ENCODE measurements at regions not wholly inside any gene's neighbourhood (a gene's known extent, or its start where the extent isn't known, plus 50 kb on each side); places are given as distances from the start of the nearest gene placed in this dataset.
A peak's percentile ranks its signal among the peaks of the same experiment; 100 is the strongest.

- no peak for DNase-seq (ENCODE audit: low read depth in 2 of 2)
These were observed 232.0 kb downstream of the BCAS1 start for GRCh38 chr20:53838311-53838868.

DNA sequence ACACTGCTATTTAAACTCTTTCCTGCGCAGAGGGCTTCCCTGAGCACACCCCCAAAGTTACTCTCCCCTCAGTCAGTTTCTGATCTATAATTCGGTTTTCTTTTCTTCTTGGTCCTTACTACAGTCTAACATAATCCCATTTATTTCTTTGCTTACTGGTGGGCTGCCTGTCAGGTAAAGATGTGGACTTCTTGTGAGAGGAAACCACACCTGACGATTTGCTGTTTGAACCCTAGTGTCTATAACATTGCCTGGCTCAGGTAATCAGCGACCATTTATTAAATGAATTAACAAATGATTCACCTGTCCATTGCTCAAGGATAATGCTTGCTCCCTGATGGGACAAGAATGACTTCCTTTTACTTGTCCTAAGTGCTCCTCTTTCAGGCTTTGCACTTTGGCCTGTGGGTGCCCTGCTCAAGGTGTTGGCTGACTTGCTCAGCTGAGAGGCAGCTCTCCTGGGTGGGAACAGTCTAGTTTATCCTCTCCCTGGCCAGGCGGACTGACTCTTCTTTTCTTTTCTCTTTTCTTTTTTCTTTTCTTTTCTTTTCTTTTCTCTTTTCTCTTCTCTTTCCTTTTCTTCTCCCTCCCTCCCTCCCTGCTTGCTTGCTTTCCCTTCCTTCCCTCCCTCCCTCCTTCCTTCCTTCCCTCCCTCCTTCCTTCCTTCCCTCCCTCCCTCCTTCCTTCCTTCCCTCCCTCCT, 233.1 kb downstream of the BCAS1 start:
- no peak for DNase-seq (ENCODE audit: low read depth in 2 of 2)

- no peak for DNase-seq (ENCODE audit: low read depth in 2 of 2)
These were observed 235.6 kb downstream of the BCAS1 start for GRCh38 chr20:53834749-53835148.

DNA sequence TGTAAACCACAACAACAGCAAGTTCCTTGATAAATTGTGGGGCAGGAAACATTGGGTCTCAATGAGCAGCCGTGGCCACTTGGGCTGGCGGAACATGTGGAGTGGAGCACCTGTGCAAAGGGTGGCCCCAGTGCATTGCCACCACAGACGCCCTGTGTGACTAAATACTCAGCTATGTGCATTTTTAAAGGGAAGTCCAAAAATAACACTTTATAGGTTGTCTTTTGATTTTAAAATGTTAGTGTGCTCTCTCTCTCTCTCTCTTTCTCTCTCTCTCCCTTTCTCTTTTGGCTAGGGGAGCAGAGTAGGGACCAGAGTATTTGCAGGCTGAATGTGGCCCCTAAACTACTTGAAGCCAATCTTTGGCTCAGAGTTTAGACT, 236.3 kb downstream of the BCAS1 start:
- DNase-seq (ENCODE audit: low read depth in 2 of 2) = no peak

DNA sequence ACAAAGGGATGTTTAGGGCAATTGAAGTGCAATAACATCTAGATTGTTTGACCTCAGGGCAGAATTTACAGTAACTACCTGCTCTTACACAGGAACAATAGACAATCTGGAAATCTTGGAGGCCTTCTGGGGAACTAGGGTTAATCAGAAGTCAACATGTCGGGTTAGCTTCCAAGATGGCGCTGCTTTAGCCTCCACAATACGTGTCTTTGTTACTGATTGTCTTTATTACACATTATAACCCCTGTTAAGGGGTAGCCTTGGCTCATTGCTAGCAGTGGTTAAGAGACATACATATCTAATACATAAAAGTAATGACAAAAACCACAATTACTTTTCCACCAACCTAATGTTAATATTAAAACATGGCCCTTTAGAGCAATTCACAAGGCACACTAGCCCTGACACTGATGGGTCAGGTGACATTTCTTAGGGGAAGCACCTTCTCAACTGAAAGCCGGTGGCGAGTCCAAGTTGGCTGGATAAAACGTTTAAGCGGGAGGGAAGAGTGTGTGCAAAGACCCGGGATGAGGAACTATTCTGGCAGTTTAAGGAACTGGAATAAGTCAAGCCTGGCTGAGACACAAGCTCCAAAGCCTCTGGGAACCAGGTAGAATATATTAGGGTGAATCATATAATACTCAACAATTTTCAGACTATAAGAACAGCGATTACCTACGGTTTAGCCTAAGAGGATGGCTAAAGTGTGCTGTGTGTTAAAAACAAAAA, 236.9 kb downstream of the BCAS1 start:
- no peak for DNase-seq (ENCODE audit: low read depth in 2 of 2)

DNA sequence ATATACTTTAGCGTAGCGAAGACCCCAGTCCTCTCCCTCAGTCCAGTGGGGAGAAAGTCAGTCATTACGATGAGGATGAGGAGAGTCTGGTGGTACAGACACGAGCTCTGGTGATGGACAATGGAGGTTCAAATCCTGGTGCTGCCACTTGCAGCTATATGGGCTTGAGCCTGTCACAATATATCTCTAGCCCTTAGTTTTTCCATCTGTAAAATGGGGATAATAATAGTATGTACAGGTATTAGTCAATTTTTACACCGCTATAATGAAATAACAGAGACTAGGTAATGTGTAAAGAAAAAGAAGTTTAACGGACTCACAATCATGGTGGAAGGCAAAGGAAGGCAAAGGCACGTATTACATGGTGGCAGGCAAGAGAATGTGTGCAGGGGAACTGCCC, 237.9 kb downstream of the BCAS1 start:
- no peak for DNase-seq (ENCODE audit: low read depth in 2 of 2)

DNA sequence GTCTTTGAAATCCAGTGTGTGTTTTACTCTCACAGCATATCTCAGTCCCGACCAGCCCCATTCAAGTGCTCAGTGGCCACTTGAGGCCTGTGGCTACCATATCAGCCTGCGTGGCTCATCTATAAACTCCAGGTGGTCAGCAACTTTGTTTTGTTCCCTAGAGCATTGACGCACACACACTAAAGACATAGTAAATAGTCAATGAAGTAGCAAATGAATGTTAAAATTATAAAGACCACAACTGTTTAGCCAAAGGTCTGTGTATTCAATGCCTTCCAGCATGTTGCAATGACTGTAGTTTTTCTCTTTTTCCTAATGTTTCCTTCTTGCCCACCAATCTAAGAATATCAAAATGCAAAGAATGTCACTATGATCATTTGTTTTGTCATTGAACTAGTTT, 238.2 kb upstream of the ZNF217 start:
- DNase-seq (ENCODE audit: low read depth in 2 of 2) = no peak

DNA sequence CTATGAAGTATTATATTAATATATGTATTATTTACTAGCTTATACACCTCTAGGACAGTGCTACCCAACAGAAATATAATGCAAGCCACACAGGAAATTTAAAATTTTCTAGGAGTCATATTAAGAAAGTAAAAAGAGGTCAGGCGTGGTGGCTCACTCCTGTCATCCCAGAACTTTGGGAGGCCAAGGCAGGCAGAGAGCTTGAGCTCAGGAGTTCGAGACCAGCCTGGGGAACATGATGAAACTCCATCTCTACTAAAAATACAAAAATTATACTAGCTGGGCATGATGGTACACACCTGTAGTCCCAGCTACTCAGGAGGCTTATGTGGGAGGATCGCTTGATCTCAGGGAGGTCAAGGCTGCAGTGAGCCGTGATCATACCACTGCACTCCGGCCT, 237.6 kb upstream of the ZNF217 start:
- DNase-seq (ENCODE audit: low read depth in 2 of 2) = no peak

DNA sequence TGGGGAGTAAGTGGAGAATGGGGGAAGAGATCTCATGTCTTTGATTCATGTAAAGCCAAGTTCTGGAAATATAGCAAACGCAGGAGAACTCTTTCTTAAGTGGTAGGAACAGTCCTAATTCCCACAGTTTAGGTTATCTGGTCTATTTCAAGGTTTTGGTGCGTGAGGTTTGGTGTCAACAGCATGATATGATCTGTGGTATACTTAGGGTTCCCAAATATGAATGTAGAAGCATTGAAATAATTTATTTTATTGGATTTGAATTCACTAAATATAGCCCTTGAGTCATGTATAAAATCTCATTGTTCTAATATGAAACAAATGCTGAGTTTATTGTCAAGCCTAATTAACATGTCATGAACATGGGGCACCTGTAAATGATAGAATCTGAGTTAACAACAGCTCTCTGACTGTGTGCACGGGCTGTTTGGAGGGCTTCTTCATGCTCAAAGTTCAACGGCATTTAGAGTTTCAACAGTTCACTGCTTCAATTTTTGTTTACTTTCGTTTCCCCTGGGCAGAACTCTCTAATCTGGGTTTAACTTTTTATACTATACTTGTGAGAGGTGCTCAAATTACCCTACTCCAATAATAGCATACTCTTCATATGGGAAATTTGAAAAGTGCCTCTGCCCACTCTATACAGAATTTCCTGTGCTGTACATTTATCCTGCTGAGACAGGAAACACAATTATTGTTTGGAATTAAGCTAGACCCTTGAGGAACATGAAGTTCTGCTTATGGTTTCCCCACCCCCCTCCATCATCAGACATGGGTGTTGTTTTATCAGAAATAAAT, 236.3 kb upstream of the ZNF217 start:
- DNase-seq (ENCODE audit: low read depth in 2 of 2) = peak in 1 of 2 donors; percentile 52

GRCh38 chr20:53829255-53829723, 235.7 kb upstream of the ZNF217 start:
- peak in 1 of 2 donors; percentile 95 for DNase-seq (ENCODE audit: low read depth in 2 of 2)

- DNase-seq (ENCODE audit: low read depth in 2 of 2) = peak; percentile 63 to 96
These were observed 235.1 kb upstream of the ZNF217 start for GRCh38 chr20:53828682-53829254.

- peak; percentile 44 to 99 for DNase-seq (ENCODE audit: low read depth in 2 of 2)
These were observed 234.5 kb upstream of the ZNF217 start for GRCh38 chr20:53828088-53828681.

GRCh38 chr20:53827292-53828087, 233.9 kb upstream of the ZNF217 start:
- no peak for DNase-seq (ENCODE audit: low read depth in 2 of 2)

- no peak for DNase-seq (ENCODE audit: low read depth in 2 of 2)
These were observed 233.1 kb upstream of the ZNF217 start for GRCh38 chr20:53826597-53827291.

DNA sequence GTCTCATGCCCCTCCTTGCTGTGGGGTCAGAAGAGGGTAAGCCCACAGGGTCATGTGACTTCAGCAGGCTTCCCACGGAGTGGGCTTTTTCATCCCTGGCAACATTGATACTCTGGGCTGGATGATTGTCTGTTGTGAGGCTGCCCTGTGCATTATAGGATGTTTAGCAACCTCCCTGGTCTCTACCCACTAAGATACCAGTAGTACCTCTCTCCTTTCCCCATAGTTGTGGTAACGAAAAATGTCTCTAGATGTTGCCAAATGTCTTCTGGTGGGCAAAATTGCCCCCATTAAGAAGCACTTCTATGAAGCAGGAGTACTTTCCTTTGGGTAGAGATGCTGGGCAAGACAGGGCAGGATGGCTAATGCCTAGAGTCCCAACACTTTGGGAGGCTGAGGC, 232.5 kb upstream of the ZNF217 start:
- DNase-seq (ENCODE audit: low read depth in 2 of 2) = no peak

DNA sequence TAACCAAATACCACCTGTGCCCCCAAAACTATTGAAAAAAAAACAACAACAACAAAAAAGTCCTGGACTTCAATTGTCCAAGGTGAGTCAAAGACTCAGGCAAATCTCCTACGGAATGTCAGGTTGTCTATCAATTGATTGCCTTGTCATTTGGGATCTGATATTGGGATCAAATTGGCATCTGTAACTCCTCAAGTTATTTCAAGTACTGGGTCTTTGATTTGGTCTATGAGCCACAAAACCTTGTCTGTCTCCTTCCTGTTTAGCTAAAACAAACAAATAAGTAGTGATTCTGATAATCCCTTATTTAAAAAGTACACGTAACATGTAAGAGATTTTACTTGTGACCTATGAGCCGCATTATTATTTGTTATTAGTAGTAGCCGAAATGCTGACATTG, 231.6 kb upstream of the ZNF217 start:
- DNase-seq (ENCODE audit: low read depth in 2 of 2) = no peak

GRCh38 chr20:53824779-53825178, 231.1 kb upstream of the ZNF217 start:
- no peak for DNase-seq (ENCODE audit: low read depth in 2 of 2)

DNA sequence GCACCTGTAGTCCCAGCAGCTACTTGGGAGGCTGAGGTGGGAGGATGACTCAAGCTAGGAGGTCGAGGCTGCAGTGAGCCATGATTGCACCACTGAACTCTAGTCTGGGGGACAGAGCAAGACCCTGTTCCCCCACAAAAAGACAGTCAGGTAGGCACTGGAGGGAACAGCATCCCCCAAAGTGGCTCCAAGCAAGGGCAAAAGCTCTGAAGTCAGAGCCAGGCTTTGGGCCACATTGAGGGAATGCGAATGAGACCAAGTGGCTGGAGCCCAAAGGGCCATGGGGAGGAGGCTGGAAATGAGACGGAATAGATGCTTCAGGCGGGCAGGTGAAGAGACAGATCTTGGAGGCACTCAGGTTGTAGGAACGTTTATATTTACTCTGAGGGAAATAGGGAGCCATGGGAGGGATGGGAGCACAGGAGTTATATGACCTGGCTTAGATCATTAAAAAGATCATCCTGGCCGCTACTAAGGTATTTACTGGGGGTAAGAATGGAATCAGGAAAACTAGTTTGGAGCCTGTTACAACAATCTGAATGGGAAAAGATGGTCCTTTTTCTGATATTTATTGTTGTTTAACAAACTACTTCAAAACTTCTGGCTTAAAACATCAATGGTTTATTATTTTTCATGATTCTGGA, 229.6 kb upstream of the ZNF217 start:
- no peak for DNase-seq (ENCODE audit: low read depth in 2 of 2)

GRCh38 chr20:53822534-53822933, 228.9 kb upstream of the ZNF217 start:
- DNase-seq (ENCODE audit: low read depth in 2 of 2) = no peak

Measured in lung microvascular endothelial cell (primary cell).